Body of pancreas (tissue), 4 donors: ENCODE measurements at regions not wholly inside any gene's neighbourhood (a gene's known extent, or its start where the extent isn't known, plus 50 kb on each side); places are given as distances from the start of the nearest gene placed in this dataset.

Experiments
- ATAC-seq: fragments of 150-250 bp; one replicate; pipeline ENCODE4 v1.9.1; 2016
- DNase-seq, 4 donors: peaks; one replicate each; pipeline ENCODE4 v3.0.0-alpha.2; 2019
- H3K27ac ChIP-seq, 4 donors: fragments of 200-600 bp; sonication (generic); 1 replicate in 3 of 4; 2 replicates in 1 of 4; pipeline versions ENCODE4 v1.5.1 to v1.6.1; 2016 to 2019; ENCODE audit warnings: mild to moderate bottlenecking in 1 of 4, mixed read lengths in 1 of 4, moderate library complexity in 1 of 4
- H3K27me3 ChIP-seq, 2 donors: fragments of 200-600 bp; sonication (generic); one replicate each; pipeline ENCODE4 v1.6.0; 2016; ENCODE audit warnings: mild to moderate bottlenecking in 1 of 2
- H3K36me3 ChIP-seq, 2 donors: fragments of 200-600 bp; sonication (generic); replicated peaks in 1 of 2; 2 replicates each; pipeline ENCODE4 v1.5.1; 2016; ENCODE audit warnings: low read depth in 2 of 2; ENCODE audit not compliant: insufficient read depth in 1 of 2
- H3K4me1 ChIP-seq: fragments of 200-600 bp; sonication (generic); one replicate; pipeline ENCODE4 v1.6.0; 2016
- H3K4me3 ChIP-seq, 2 donors: fragments of 200-600 bp; sonication (generic); 1 replicate in 1 of 2; 2 replicates in 1 of 2; pipeline ENCODE4 v1.5.1; 2016 to 2019
- H3K9me3 ChIP-seq, 3 donors: fragments of 200-600 bp; sonication (generic); 1 replicate in 2 of 3; 2 replicates in 1 of 3; pipeline ENCODE4 v1.5.1; 2016
- CTCF ChIP-seq, 7 experiments: fragments of 450-650 bp in 4 of 7; fragments of 200-600 bp in 3 of 7; sonication (generic) in 3 of 7; IDR thresholded peaks; one replicate each; pipeline ENCODE4 v1.5.1; 2016 to 2019; ENCODE audit warnings: antibody characterized with exemption in 7 of 7
- POLR2A ChIP-seq, 3 donors: fragments of 450-650 bp; IDR thresholded peaks; one replicate each; pipeline ENCODE4 v1.6.1; 2016; ENCODE audit warnings: antibody characterized with exemption in 3 of 3, mild to moderate bottlenecking in 2 of 3
- WGBS, 2 donors: methylation state at CpG; one replicate each; pipeline ENCODE4 v1.1.5; 2017; 5-methylcytosine and 5-hydroxymethylcytosine counted together
- intact Hi-C: fragments of 100-400 bp; cut with DNase I; formaldehyde crosslinking; loops from one replicate; pipeline ENCODE4 v1.15.1; 2023

GRCh38 chrX:27078371-27078770 lies 384.8 kb downstream of the PPP4R3C start:
- no peak overlapping the region for H3K4me3 ChIP-seq
- WGBS, 2 donors = 8 to 71% methylated on average over 1 of the region's 1 CpG
- no peaks in the 10 kb centered on the region for H3K4me1 ChIP-seq
- no peak for ATAC-seq
- intact Hi-C loops = no loop called here
- no peak for TF ChIP-seq POLR2A (IDR thresholded peaks at IDR 0.05)
- TF ChIP-seq CTCF (IDR thresholded peaks at IDR 0.05) = no peak
- H3K9me3 ChIP-seq = no peaks in the 10 kb centered on the region
- H3K27ac ChIP-seq = no peak overlapping the region
- DNase-seq = no peak
- no peaks in the 10 kb centered on the region for H3K36me3 ChIP-seq
- no peaks in the 10 kb centered on the region for H3K27me3 ChIP-seq

DNA sequence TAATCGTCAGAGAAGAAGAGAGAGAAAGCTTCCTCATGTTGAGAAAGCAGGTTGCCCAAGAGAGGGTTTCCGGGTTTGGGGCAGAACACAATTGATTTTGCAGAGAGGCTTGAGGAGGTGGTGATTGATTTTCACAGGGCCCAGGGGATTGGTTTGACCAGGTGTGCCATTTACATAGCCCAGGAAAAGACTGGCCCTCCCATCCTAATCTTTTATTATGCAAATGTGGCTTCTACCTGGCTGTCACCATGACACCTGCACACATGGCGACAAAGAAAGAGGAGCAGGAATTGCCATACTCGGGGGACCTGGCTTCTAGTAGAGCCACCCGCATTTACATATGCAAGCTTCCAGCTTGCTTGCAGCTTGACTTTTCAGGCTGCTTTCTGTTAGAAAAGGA lies 405.3 kb downstream of the PPP4R3C start:
- TF ChIP-seq POLR2A (IDR thresholded peaks at IDR 0.05) (no peak), CTCF (IDR thresholded peaks at IDR 0.05) (no peak)
- Histone ChIP-seq H3K36me3 (no peaks in the 10 kb centered on the region), H3K27me3 (no peaks in the 10 kb centered on the region), H3K9me3 (no peaks in the 10 kb centered on the region), H3K27ac (no peak overlapping the region), H3K4me3 (no peak overlapping the region), H3K4me1 (no peaks in the 10 kb centered on the region)
- DNase-seq = no peak
- WGBS, 2 donors = 65% methylated on average over 3 to 5 of the region's 5 CpGs
- ATAC-seq = no peak
- intact Hi-C loops = no loop called here

DNA sequence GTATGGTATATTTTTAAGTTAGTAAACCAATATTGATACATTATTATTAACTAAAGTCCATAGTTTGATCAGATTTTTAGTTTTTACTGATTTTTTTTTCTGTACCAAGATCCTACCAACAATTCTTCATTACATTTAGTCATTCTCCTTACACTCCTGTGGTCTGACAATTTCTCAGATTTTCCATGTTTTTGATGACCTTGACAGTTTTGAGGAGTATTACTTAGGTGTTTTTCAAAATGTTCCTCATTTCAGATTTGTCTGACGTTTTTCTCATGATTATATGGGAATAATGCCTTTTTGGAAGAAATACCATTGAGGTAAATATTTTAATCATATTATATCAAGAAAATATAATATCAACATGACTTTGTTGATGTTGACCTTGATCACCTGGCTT lies 423.8 kb downstream of the PPP4R3C start:
- Histone ChIP-seq H3K4me1 (no peaks in the 10 kb centered on the region), H3K4me3 (no peak overlapping the region), H3K36me3 (no peaks in the 10 kb centered on the region), H3K27me3 (no peaks in the 10 kb centered on the region), H3K9me3 (no peaks in the 10 kb centered on the region), H3K27ac (no peak overlapping the region)
- no peak for DNase-seq
- ATAC-seq = no peak
- intact Hi-C loops = no loop called here
- WGBS, 2 donors = 28 to 50% methylated on average over 1 of the region's 1 CpG
- TF ChIP-seq POLR2A (IDR thresholded peaks at IDR 0.05) (no peak), CTCF (IDR thresholded peaks at IDR 0.05) (no peak)

GRCh38 chrX:27008486-27008885 lies 454.7 kb downstream of the PPP4R3C start:
- ATAC-seq = no peak
- DNase-seq = no peak
- H3K4me1 ChIP-seq = no peaks in the 10 kb centered on the region
- intact Hi-C loops = no loop called here
- no peaks in the 10 kb centered on the region for H3K27me3 ChIP-seq
- H3K9me3 ChIP-seq = no peaks in the 10 kb centered on the region
- WGBS, 2 donors = 48 to 62% methylated on average over 4 to 5 of the region's 5 CpGs
- H3K27ac ChIP-seq = no peak overlapping the region
- H3K4me3 ChIP-seq = no peak overlapping the region
- no peaks in the 10 kb centered on the region for H3K36me3 ChIP-seq
- no peak for TF ChIP-seq POLR2A (IDR thresholded peaks at IDR 0.05)
- no peak for TF ChIP-seq CTCF (IDR thresholded peaks at IDR 0.05)

DNA sequence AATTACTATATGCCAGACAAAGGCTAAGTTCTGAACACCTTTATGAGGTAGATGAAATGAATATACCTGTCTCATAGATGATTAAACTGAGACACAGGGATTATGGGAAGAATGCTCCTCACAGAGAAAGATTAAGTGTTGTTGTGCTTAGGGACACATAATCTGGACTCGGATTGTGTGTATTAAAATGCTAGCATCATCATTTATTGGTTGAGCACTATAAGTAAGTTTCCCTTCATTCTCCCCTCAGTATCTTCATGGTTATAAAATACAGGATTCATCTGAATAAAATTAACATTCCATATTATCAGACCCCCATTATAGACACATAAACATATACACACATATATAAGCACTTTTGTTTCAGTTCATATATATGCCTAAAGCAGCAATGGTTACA lies 463.5 kb downstream of the PPP4R3C start:
- Histone ChIP-seq H3K4me3 (no peak overlapping the region), H3K27ac (no peak overlapping the region), H3K4me1 (no peaks in the 10 kb centered on the region), H3K36me3 (no peaks in the 10 kb centered on the region), H3K9me3 (no peaks in the 10 kb centered on the region), H3K27me3 (no peaks in the 10 kb centered on the region)
- WGBS, 2 donors = 46 to 72% methylated on average over 1 of the region's 1 CpG
- TF ChIP-seq POLR2A (IDR thresholded peaks at IDR 0.05) (no peak), CTCF (IDR thresholded peaks at IDR 0.05) (no peak)
- ATAC-seq (no peak), DNase-seq (no peak)
- intact Hi-C loops = no loop called here
